ENCODE measurements at regions not wholly inside any gene's neighbourhood (a gene's known extent, or its start where the extent isn't known, plus 50 kb on each side); places are given as distances from the start of the nearest gene placed in this dataset.

GRCh38 chrX:7771788-7772438 lies 71.1 kb upstream of the VCX start:
- TF ChIP-seq SUZ12 (IDR thresholded peaks at IDR 0.05; ENCODE audit: extremely low read depth, insufficient read depth, insufficient read length) (no peak), ZNF274 (IDR thresholded peaks at IDR 0.05; ENCODE audit: low read depth, low read length) (no peak)
